C4-2B (cell line): ENCODE measurements at regions not wholly inside any gene's neighbourhood (a gene's known extent, or its start where the extent isn't known, plus 50 kb on each side); places are given as distances from the start of the nearest gene placed in this dataset.
"Not testable (repeated sequence)": the region's sequence is repeated elsewhere in the genome, so short reads cannot be mapped to it uniquely, and the experiment has no call there.

Experiments used
- H3K27ac ChIP-seq: fragments of 450-650 bp; 2 replicates; pipeline ENCODE4 v1.5.1; 2017
- ZFX ChIP-seq: fragments of 450-650 bp; IDR thresholded peaks from 2 replicates; pipeline ENCODE4 v1.6.1; 2017
- TF ChIP-seq, protein P1 (sequence below): fragments of 450-650 bp; conservative IDR thresholded peaks from 2 replicates; pipeline ENCODE4 v1.5.1; 2017; ENCODE audit warnings: mild to moderate bottlenecking

DNA sequence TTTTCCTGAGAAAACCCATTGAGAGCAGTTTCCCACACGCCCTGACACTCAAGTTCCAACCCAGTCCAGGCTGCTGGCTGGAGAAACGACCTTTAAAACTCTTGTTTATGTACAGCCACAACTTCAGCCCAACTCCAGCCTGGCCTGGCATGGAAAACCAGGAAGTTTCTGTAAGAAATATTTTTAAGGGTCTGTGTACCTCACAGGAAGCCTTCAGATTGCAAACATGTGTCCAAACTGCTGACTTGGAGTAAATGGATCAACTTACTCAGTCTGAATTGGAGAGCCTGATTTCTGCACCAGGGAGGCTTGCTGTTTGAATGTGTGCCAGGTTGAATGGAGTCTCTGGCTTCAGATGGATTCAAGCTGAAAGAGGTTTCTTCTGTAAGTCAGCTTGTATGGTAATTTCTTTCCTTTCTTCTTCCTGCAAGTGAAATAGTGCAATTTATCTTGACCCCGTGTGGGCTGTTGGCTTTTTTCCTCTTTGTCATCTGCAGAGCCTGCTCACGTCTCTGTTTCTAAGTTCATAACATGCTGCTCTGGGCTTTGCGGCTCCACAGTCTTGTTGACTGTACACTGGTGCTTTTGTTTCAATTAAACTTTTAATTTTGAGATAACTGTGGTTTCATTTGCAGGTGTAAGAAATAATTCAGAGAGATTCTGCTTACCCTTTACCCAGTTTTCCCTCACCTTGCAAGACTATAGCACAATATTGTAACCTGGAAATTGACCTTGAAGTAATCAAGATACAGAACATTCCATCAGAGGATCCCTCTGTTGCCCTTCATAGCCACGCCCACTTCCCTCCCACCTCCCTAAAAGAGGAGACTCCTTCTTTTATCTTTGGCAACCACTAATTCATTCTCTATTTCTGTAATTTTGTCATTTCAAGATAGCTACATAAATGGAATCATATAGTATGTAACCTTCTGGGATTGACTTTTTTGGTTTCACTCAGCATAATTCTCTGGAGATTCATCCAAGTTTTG lies 109.7 kb upstream of the PRMT8 start:
- TF ChIP-seq, protein P1, sequence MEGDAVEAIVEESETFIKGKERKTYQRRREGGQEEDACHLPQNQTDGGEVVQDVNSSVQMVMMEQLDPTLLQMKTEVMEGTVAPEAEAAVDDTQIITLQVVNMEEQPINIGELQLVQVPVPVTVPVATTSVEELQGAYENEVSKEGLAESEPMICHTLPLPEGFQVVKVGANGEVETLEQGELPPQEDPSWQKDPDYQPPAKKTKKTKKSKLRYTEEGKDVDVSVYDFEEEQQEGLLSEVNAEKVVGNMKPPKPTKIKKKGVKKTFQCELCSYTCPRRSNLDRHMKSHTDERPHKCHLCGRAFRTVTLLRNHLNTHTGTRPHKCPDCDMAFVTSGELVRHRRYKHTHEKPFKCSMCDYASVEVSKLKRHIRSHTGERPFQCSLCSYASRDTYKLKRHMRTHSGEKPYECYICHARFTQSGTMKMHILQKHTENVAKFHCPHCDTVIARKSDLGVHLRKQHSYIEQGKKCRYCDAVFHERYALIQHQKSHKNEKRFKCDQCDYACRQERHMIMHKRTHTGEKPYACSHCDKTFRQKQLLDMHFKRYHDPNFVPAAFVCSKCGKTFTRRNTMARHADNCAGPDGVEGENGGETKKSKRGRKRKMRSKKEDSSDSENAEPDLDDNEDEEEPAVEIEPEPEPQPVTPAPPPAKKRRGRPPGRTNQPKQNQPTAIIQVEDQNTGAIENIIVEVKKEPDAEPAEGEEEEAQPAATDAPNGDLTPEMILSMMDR, result no peak
- no peak for TF ChIP-seq ZFX
- no peak overlapping the region for H3K27ac ChIP-seq

DNA sequence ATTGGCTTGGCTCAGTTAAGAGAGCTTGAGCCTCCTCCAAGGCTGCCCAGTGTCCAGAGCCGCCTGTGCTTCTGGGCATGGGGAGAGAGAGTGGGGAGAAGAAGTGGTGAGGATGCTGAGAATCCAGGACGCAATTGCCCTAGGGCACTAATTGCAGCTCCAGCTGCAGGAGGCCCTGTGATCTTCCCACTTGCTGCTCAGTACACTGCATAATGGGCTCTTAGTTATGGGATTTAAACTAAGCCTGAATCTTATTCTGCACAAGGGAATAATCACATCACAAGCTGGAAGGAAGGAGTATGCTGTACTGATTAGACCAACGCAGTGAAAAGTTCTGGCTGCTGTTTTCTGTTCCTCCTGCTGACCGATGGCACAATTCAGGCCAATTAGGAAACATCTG lies 101.0 kb upstream of the PRMT8 start:
- no peak overlapping the region for H3K27ac ChIP-seq
- TF ChIP-seq, protein P1, result no peak
- no peak for TF ChIP-seq ZFX

DNA sequence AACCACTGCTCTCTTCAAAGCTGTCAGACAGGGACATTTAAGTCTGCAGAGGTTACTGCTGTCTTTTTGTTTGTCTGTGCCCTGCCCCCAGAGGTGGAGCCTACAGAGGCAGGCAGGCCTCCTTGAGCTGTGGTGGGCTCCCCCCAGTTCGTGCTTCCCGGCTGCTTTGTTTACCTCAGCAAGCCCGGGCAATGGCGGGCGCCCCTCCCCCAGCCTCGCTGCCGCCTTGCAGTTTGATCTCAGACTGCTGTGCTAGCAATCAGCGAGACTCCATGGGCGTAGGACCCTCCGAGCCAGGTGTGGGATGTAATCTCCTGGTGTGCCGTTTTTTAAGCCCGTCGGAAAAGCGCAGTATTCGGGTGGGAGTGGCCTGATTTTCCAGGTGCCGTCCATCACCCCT lies 93.4 kb upstream of the PRMT8 start:
- H3K27ac ChIP-seq, result not testable (repeated sequence)

DNA sequence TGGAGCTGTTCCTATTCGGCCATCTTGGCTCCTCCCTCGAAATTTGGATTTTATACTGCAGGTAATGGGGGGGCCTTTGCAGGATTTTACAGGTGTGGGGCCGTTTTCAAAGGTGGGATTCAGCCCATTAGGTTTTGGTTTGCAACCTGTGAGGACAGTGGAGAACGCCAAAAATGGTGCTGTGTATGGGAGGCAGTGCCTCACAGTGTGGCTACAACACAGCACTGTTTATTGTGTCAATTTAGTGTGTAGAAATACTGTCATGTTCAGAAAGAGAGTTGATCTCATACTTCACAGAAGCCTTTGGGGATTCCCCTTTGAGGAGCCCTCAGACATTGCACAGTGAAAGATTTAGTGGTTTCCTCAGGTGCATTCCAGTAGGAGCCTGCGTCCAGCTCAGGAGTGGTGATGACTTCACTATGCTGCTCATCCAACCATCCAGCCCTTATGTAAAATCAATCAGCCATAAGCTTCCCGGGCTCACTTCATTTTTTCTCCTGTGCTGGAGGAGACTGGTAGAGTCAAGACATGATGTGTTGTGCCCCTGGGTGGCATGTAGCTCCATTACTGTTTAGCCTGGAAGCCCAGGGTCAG lies 92.7 kb upstream of the PRMT8 start:
- no peak for TF ChIP-seq ZFX
- TF ChIP-seq, protein P1, result no peak
- H3K27ac ChIP-seq, result no peak overlapping the region

DNA sequence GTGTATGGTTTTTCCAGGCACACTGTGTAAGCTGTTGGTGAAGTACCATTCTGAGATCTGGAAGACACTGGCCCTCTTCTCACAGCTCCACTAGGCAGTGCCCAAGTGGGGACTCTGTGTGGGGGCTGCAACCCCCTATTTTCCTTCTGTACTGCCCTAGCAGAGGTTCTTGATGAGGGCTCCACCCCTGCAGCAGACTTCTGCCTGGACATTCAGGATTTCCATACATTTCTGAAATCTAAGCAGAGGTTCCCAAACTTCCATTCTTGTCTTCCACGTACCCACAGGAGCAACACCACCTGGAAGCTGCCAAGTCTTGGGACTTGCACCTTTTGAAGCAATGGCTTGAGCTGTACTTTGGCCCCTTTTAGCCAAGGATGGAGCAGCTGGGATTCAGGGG lies 85.2 kb upstream of the PRMT8 start:
- TF ChIP-seq, protein P1, result no peak
- H3K27ac ChIP-seq, result no peak overlapping the region

DNA sequence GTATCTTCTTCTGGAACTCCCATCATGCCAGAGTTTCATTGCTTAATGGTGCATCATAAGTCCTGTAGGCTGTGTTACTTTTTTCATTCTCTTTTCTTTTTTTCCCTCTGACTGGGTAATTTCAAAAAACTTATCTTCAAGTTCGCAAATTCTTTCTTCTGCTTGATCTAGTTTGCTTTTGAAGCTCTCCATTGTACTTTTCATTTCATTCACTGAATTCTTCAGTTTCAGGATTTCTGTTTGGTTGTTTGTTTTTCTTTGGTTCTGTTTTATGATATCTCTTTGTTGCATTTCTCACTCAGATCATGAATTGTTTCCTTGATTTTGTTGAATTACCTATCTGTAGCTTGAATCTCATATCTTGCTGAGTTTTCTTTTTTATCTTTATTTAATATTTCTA lies 83.3 kb upstream of the PRMT8 start:
- TF ChIP-seq ZFX, result no peak
- TF ChIP-seq, protein P1, result no peak
- H3K27ac ChIP-seq, result no peak overlapping the region

DNA sequence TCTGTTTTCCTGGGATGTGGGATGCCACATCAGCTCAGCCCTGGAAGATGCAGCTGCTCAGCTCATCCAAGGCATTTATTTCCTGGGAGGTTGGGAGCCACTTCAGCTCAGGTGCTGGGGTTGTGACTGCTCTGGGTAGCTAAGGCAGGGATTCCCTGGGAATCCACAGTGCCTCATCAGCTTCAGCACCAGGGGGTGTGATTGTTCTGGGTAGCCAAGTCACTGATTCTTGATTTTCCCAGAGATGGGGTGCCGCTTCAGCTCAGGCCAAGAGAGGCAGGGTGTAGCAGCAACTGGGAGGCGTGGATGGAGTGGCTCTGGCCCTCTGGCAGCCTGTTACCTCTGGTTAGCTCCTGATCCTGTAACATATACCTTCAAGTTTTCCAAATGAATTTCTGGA lies 81.3 kb upstream of the PRMT8 start:
- TF ChIP-seq, protein P1, result no peak

More for the DNA sequence above, 81.3 kb upstream of the PRMT8 start:
- no peak overlapping the region for H3K27ac ChIP-seq
